GM21526 (cell line): ENCODE measurements at regions not wholly inside any gene's neighbourhood (a gene's known extent, or its start where the extent isn't known, plus 50 kb on each side); places are given as distances from the start of the nearest gene placed in this dataset.

Source experiments
- ATAC-seq: cut with Tn5 transposase; IDR thresholded peaks from one replicate; pipeline ENCODE4 v1.9.1; 2021; ENCODE audit warnings: moderate library complexity; ENCODE audit not compliant: unreplicated experiment, low FRiP score

DNA sequence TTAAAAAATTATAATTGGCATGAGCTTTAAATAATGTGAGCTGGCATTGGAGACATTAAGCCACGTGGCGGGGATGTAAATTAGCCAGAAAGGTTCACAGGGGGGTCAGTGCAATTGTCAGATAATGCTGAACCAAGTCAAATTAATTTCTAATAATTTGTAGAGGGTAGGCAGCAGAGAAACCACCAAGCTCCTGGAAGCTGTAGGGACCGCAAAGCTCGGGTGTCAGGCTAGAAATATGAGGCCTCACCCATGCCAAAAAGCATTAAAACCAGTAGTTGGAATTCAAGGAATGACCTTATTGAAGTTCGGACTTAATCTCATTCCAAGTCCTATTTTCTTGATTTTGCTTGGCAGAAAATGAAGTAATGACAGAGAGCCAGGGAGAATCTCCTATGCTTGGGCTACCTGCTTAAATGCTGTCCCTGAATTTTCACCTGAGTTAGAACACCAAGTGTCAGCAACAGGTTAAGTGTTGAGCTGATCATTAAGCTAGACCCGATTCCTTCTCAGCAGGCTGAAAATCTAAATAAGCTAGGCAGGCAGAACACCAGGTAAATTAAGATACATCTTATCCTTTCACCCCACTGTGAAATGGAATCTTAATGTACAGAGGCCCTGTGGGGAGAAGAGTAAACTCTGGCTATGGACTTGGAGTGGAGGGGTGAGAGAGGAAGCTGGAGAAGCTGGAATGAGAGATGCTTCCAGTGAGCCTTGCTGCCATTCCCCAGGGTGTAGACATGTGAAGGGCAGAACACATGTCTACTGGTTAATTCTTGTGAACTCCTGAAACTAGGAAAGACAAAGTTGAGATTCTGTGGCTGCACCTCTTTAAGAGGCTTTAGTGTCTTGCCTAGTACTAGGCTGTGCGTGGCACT is 520.0 kb downstream of the SLC4A3 start:
- no peak for ATAC-seq

DNA sequence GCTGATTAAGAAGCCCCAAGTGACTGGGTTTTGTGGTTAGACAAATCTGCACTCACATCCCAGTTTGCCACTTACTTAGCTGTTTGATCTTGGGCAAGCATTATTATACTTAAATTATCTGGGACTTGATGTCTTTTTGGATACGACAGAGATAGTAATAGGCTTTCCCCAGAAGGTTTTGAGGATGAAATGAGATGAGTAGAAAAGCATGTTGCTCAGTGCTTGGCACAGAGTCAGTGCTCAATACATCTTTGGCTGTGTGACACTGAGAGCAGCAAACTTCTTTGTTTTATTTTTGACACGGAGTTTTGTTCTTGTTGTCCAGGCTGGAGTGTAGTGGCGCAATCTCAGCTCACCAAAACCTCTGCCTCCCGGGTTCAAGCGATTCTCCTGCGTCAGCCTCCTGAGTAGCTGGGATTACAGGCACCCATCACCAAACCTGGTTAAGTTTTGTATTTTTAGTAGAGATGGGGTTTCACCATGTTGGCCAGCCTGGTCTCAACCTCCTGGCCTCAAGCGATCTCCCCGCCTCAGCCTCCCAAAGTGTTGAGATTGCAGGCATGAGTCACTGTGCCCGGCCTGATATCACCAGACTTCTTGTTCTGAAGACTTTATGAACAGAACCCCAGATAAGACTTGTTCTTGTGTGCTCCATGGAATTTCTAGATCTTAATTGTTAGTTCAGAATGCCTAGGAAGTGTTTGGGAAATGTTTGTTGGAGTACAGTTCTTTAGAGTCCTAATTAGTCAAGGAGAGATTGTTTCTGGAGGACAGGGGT is 521.2 kb downstream of the SLC4A3 start:
- ATAC-seq, result no peak

DNA sequence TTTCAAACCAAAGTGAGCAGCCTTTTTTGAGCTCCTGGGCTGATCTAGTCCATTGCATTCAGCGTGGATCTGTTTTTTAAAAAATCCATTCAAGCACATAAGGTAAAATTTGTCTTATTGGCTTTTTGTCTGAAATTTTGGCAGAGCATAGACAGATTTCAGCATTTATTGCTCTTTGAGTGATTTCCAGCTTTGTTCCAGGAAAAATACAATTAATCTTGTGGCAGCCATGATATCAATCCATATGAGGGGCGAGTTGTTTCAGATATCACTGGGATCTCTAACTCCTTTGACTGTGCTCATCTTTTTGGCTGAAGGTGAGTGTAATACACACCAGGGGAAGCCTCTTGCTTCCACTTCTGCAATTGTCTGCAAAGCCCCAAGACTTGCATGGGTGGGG is 523.9 kb downstream of the SLC4A3 start:
- ATAC-seq, result no peak

DNA sequence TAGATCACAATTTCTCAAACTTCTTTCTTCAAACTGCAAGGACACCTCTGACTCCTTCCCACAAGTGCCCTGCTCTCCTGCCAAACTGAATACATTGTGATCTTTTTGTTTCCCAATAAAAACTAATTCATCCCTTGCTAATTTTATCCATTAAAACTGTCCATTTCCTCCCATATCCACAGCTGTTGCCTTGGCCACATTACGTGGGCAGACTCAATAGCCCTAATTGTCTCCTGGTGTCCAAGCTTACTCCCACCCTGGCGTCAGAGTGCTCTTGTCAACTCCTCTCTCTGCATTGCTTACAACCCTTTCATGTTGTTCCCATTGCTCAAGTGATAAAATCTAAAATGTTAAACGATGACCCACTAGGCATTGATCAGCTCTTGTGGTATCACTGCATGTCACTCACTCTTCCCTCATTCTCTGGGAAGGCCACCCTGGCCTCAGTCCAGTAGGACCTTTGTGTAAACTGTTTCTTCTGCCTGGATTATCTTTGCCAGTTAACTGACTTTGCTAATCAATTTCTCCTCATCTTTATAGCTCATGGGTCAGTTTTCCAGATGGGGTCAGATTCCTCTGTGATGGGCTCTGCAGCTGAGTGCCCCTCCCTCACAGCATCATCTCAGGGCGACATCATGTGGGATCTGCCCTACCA is 525.0 kb downstream of the SLC4A3 start:
- ATAC-seq, result no peak

DNA sequence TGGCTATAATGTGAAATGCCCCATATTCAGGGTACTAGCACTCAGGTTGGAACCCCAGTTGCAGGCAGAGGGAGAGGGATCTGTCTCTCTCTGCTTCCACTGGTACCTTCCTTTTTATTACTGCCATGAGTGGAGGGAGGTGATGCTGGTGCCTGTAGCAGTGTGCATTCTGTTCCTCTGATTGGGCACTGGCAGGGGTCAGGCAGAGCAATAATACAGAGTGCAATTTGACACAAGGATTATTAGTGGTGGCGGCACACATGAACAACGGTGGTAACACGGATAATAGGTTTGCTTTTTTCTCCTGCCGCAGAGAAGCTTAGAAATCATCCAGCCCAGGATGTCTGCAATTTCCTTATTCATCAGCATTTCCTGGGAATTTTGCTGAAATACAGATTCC is 525.7 kb downstream of the SLC4A3 start:
- no peak for ATAC-seq

DNA sequence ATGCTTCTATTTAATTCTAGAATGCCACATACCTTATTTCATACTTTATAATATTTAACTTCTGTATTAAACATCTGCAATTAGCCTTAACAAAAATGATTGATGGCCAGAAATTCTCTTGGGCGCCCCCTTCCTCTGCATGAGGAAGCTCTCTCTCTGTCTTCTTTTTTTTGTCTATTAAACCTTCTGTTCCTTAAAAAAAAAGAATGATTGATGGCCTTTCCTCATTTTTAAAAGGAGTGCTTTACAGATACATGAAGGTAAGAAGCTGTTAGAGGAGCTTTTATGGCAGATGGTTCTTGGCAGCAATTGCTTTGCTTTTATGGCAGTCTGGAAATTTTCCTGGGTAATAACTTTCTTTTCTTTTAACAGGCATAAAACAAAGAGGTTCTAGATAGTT is 526.9 kb downstream of the SLC4A3 start:
- ATAC-seq, result no peak

DNA sequence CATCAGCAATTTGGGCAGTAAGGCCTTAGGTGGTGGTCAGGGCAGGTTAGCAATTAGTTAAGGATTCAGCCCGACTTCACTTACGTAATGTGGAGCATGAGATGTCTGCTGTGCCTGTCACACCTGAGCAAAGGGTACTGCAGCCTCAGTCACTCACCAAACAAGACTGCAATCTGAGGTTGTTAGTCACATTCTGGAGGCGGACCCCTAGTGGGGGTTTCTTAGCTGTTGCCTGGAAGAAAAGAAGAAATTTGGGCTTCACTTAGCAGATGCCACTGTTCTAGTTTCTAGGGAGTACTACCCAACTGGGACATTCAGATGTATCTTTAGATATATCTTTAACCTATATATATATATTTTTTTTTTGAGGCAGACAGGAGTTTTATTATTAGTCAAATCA is 529.9 kb downstream of the SLC4A3 start:
- ATAC-seq, result no peak

DNA sequence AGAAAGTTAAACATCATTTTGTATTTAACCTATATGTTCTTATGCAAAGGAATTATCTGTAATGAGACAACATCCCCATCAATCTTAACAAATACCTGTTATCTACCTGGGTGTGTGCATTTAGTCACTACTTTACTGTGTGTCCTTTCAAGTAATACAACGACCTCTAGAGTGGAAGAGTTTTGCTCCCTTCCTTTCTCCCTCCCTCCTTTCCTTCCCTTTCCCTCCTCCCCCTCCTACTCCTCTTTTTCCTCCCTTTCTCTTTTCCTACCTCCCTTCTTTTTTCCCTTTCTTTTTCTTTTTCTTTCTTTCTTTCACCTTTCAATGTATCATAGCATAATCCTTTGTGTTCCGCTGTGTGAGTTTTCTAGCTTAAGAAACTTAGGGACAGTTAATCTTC is 532.3 kb downstream of the SLC4A3 start:
- no peak for ATAC-seq

DNA sequence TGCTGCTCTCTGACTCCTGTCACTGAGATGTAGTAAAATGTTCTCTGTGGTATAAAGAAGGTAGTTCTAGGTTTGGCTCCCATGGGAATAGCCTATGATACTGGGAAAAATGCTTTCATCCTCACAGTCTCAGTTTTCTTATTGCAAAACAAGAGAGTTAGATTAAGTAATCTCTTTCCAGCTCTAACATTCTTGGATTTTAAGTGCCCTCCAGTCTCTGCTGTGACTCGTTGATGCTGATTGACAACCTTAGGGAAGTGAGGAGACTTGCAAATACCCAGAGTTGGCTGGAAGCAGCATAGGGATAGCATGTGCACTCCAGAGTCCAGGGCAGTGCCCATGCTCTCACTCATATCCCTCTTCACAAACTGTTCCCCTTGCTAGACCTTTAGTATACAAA is 534.9 kb downstream of the SLC4A3 start:
- no peak for ATAC-seq

DNA sequence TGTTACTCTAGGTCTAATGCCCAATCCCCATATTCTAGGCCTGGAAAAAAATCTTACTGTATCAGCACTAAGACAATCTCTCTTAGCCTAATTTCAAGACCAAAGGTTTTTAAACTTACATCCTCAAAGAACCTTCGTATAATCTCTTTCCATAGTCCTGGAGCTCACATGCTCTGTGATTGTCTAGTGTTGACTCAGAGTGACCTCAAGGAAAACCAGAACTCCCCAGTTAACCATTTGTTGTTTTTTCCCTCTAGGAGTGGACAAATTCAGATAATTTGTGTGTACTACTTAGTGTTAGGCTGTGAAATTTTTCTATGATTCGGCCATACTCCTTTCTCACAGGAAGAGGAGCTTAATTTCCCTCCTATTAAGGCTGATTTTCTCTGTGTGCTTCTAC is 536.1 kb downstream of the SLC4A3 start:
- ATAC-seq, result no peak

DNA sequence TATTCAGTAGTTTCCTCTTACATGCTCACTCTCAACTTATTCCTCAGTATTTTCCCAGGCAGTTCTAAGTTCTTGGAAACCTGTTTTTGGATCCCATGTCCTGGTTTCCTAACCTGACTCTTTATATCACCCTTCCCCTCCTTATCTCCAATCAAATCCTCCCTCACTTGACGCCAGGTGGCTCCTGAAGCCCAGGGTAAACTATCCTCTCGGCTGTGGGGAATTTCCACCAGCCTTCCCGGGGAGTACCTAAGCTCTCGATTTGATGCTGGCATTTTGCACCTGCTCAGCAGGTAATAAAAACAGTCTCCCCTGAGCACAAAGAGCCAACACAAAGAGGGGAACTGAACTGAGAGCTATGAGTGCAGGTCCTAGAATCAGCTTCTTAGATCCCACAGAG is 538.0 kb downstream of the SLC4A3 start:
- no peak for ATAC-seq

DNA sequence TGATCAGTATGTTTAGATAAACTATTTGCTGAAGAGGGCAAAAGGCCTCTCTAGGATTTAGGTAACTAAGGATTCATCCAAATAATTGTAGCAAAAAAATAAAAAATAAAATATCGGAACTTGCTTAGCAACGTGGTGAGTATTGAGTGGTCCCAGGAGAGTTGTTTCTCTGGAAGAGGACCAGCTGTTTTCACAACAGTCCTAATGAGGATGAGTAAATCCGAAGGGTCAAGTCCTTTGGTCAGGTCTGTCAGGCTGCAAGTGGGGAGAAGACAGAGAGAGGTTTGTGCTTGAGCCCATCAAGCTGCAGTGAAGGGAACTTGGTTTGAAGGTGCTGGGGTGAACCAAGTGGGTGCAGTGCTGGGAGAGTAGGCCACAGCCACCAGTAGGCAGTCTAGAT is 539.2 kb downstream of the SLC4A3 start:
- ATAC-seq, result no peak

DNA sequence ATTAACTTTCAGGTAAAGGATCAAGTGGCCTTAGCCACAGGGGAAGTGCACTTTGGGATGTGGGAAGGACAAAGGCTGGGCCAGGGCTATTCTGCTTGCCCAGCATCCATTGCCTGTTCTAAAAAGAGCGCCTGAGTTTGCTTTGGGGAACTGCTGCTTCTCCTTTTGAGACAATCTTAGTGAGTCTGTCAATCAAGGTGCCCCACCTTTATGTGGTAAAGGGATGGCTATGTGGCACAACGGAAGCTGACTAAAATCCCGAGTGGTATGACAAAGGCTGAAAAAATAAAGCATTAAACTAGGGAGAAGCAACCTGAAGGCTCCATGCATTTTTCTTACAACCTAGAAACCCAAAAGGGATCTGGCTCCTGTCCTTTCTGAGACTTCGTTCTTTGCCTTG is 540.5 kb downstream of the SLC4A3 start:
- ATAC-seq, result no peak

DNA sequence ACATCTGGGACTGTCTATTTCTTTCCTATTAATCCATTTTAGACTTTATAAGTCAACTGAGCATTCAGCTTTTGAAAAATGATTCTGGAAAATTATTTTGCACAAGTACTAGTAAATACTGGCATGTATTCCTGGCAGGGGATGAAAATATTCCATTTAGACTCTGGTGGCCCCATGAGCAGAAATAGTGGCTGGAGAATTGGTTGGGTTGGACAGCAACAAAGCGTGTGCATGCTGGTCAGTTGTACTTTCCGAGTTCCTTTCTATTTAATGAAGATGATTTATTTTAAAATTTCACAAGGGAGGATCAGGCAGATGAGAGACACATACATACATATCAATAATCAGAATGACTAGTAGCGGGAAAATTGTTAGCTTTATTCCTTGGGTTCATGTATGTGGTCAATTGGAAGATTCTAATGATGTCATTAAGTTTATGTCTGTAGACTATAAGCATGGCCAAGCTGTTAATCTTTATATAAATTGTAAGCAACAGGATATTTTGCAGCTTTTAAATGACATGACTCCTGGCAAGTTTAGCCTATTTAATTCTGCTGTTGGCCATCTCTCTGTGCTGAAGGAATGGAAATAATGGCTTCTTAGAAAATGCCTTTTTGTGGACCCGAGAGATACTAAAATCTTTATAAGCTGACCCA is 541.6 kb downstream of the SLC4A3 start:
- no peak for ATAC-seq

DNA sequence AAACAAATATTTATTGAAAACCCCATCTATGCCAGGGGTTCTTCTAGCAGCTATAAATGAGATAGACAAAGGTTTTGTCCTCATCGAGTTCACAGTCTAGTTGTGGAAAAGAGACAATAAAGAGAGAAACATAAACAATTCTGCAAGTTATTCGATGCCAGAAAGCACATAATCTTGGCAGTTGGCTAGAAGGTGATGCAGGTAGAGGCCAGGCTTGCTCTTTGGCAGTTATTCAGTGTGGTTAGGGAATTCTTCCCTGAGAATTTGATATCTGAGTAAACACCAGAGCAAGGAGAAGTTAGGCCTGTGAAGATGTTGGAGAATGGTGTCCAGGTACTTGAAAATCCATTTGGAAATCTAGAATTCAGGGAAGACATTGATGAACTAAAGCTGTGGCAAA is 547.4 kb downstream of the SLC4A3 start:
- ATAC-seq, result no peak

DNA sequence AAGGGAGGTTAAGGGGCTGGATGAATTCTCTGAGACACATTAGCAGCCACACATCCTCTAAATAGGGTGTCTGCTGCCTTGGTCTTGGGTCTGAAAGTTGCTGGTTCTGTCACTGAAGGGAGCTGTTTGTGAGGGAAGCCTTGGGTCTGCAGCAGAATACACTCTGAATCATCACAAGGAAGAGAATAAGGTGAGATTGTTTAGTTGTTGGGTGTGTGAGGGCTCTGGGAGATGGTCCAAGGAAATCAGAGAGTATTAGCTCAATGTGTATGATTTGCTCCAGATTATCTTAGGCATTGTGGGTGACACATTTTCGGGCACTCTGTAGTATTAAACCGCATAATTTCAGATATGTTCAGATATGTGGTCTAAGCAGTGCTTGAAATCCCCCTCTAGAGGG is 548.5 kb downstream of the SLC4A3 start:
- no peak for ATAC-seq

DNA sequence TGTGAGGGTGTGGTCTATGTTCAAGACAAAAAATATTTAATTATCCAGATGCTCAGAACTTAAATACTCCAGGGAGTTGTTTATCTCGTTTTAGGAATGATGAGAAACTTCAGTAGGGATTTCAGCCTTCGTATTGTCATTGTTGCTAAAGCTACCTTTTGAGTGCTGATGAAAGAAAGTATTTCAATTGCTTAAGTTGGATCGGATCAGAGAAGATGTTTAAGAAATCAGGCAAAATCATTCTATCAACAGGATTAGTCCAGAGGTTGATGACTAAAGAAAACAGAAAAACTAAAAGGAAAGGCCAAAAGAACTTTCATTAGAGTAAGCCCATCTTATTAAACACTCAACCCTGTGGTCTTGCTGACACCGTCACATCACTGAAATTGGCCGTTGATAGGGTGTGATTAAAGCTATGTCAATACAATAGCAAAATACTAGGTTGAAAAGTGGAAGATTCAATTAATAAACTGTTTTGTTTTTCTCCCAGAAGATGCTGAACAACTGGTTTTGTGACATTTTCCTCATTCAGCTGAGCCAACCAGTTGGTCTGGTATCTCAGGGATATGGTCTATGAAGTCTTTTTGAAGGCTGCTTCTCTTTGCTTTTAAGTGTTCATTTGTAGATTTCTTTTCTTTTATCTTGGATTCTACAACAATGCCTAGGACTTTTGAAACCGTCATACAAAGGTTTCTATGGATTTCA is 551.7 kb downstream of the SLC4A3 start:
- no peak for ATAC-seq

DNA sequence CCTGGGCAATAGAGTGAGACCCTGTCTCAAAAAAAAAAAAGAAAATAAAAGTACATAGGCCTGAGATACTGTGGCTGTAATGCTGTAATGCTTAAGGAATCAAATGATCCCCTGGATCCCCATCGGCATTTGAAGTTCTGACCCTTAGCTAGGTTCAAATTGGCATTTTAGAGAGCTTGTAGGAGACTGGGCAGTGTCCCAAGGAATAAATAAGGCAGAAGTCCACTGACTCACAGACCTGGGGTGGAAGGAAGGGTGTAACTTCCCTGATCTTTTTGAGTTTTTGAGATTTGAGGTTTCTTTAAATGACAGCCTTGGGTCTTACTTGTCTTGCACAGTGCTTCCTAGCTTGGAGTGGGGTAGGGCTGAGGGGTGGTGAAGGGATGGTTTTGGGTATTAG is 553.7 kb downstream of the SLC4A3 start:
- ATAC-seq, result no peak

DNA sequence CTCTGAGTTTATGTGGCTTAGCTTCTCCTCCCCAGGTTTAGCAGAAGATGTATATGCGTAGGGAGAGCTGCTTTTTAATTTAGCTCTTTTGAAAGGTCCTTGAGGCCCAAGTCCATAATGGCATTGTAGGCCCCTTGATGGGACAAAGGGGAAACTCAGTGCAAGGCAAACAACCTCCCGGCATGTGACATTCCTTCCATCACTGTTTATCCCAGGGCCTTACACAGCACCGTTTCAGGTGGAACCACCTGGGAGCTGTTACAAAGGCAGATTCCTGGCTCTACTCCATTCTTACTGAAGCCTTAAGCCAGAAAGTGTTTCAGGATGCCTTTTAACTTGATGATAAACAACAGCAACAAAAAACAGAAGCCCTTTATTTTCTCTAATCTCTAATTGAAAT is 555.4 kb downstream of the SLC4A3 start:
- ATAC-seq, result no peak

DNA sequence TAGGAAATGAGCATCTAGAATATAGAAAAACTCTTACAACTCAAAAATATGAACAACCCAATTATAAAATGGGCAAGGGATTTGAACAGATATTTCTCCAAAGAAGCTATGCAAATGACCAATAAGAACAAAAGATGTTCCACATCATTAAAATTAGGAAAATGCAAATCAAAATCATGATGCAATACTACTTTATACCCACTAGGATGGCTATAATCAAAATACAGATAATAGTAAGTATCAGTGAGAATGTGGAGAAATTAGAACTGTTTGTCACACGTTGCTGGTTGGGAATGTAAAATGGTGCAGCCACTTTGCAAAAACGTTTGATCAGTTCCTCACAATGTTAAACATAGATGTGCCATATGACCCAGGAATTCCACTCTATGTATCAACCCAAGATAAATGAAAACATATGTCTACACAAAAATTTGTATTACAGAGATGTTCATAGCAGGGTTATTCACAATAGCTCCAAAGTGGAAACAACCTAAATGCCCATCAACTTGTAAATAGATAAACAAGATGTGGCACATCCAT is 558.4 kb downstream of the SLC4A3 start:
- ATAC-seq, result no peak
